Fibroblast of lung (primary cell): ENCODE measurements at regions not wholly inside any gene's neighbourhood (a gene's known extent, or its start where the extent isn't known, plus 50 kb on each side); places are given as distances from the start of the nearest gene placed in this dataset.

ENCODE experiments used
- DNase-seq, 2 donors: peaks; one replicate each; pipeline versions ENCODE4 v3.0.0 to v3.0.0-alpha.2; 2010; ENCODE audit warnings: low read depth in 2 of 2
- H2AFZ ChIP-seq: 2 replicates; pipeline ENCODE4 v1.5.1; 2012; ENCODE audit warnings: low read length, control low read depth, inconsistent platforms
- H3K27ac ChIP-seq: 2 replicates; pipeline ENCODE4 v1.5.1; 2011; ENCODE audit warnings: low read length, control low read depth; ENCODE audit not compliant: insufficient read depth
- H3K27me3 ChIP-seq: 2 replicates; pipeline ENCODE4 v1.5.1; 2011; ENCODE audit warnings: mild to moderate bottlenecking, low read length; ENCODE audit not compliant: control insufficient read depth, insufficient read depth
- H3K36me3 ChIP-seq: 2 replicates; pipeline ENCODE4 v1.5.1; 2011; ENCODE audit warnings: low read length; ENCODE audit not compliant: control insufficient read depth, insufficient read depth
- H3K4me1 ChIP-seq: 2 replicates; pipeline ENCODE4 v1.5.1; 2011; ENCODE audit warnings: low read length; ENCODE audit not compliant: control insufficient read depth, insufficient read depth; ENCODE audit errors: extremely low read depth
- H3K4me2 ChIP-seq: 2 replicates; pipeline ENCODE4 v1.5.1; 2011; ENCODE audit warnings: low read length, control low read depth; ENCODE audit not compliant: insufficient read depth; ENCODE audit errors: extremely low read depth
- H3K4me3 ChIP-seq, 4 experiments: fragments of 200-600 bp in 1 of 4; sonication (generic) in 1 of 4; replicated peaks in 1 of 4; 2 replicates each; pipeline ENCODE4 v1.5.1; 2011 to 2016; ENCODE audit warnings: low read length in 4 of 4, low read depth in 3 of 4, mild to moderate bottlenecking in 3 of 4, control low read depth in 2 of 4, inconsistent platforms in 1 of 4, mixed read lengths in 1 of 4; ENCODE audit not compliant: insufficient read depth in 1 of 4; ENCODE audit errors: control extremely low read depth in 1 of 4
- H3K79me2 ChIP-seq: 2 replicates; pipeline ENCODE4 v1.5.1; 2012; ENCODE audit warnings: mild to moderate bottlenecking, low read length, inconsistent platforms; ENCODE audit not compliant: control insufficient read depth, insufficient read depth
- H3K9ac ChIP-seq: 2 replicates; pipeline ENCODE4 v1.5.1; 2011; ENCODE audit warnings: mild to moderate bottlenecking, low read length, control low read depth; ENCODE audit not compliant: insufficient read depth
- H3K9me3 ChIP-seq: 2 replicates; pipeline ENCODE4 v1.5.1; 2012; ENCODE audit warnings: low read depth, low read length; ENCODE audit not compliant: control insufficient read depth, insufficient read depth
- H4K20me1 ChIP-seq: 2 replicates; pipeline ENCODE4 v1.5.1; 2011; ENCODE audit warnings: low read length; ENCODE audit not compliant: control insufficient read depth, insufficient read depth; ENCODE audit errors: extremely low read depth
- EZH2 ChIP-seq: IDR thresholded peaks from 2 replicates; pipeline ENCODE4 v1.5.1; 2012; ENCODE audit warnings: low read length, control low read depth, mild to moderate bottlenecking; ENCODE audit errors: missing control alignments
- TF ChIP-seq, protein P1 (sequence below), 2 donors: IDR thresholded peaks in 1 of 2; conservative IDR thresholded peaks in 1 of 2; 1 replicate in 1 of 2; 2 replicates in 1 of 2; pipeline ENCODE4 v1.5.1; 2011 to 2012; ENCODE audit warnings: low read length in 2 of 2, control low read depth in 1 of 2, inconsistent platforms in 1 of 2, low read depth in 1 of 2, mild to moderate bottlenecking in 1 of 2

DNA sequence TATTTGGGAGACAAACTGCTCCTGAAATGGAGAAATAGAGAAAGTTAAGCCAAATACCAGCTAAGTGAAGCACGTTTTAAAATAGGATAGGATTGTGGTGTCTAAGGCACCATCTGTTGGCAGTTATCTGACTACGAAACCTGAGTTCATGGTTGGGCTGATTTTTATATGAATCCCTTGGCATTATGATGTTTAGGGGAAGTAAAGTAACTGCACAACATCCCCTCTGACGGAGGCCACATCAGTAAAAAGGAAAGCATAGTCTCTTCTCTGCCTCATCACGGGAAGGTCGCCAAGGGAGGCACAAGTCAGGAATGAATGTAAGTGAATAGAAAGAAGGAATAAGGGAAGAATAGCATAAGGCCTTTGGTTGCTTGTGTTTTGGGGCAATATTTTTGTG lies 128.0 kb downstream of the PRRX1 start:
- no peak overlapping the region for H2AFZ ChIP-seq
- H3K79me2 ChIP-seq, result no peaks in the 10 kb centered on the region
- no peaks in the 10 kb centered on the region for H3K36me3 ChIP-seq
- H3K27me3 ChIP-seq, result no peaks in the 10 kb centered on the region
- H3K27ac ChIP-seq, result no peak overlapping the region
- H3K4me1 ChIP-seq, result no peaks in the 10 kb centered on the region
- no peaks in the 10 kb centered on the region for H3K9me3 ChIP-seq
- DNase-seq, result no peak
- no peak overlapping the region for H3K4me3 ChIP-seq
- TF ChIP-seq, protein P1, sequence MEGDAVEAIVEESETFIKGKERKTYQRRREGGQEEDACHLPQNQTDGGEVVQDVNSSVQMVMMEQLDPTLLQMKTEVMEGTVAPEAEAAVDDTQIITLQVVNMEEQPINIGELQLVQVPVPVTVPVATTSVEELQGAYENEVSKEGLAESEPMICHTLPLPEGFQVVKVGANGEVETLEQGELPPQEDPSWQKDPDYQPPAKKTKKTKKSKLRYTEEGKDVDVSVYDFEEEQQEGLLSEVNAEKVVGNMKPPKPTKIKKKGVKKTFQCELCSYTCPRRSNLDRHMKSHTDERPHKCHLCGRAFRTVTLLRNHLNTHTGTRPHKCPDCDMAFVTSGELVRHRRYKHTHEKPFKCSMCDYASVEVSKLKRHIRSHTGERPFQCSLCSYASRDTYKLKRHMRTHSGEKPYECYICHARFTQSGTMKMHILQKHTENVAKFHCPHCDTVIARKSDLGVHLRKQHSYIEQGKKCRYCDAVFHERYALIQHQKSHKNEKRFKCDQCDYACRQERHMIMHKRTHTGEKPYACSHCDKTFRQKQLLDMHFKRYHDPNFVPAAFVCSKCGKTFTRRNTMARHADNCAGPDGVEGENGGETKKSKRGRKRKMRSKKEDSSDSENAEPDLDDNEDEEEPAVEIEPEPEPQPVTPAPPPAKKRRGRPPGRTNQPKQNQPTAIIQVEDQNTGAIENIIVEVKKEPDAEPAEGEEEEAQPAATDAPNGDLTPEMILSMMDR (conservative IDR thresholded peaks at IDR 0.05 in 1 of 2, IDR thresholded peaks at IDR 0.05 in 1 of 2; ENCODE audit: low read depth in 1 of 2, low read length in 2 of 2), result no peak
- TF ChIP-seq EZH2, result no peak
- no peaks in the 10 kb centered on the region for H4K20me1 ChIP-seq
- no peak overlapping the region for H3K4me2 ChIP-seq
- H3K9ac ChIP-seq, result no peak overlapping the region

DNA sequence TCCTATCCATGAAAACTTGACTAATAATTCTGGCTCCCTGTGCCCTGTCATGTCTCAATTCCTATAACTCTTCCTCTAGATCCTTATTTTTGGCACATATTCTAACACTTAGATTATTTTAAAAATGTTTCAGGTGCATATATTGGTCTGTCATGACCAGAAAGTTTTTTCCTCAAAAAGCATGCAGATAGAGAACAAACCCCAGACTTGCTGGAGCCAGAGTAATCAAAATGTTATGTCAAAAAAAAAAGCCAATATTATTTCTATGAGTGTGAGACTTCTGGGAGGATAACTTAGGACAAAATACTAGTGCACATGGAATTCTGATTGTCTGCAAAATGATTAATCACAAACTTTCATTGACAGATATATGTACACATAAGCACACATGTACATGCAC lies 135.1 kb upstream of the MROH9 start:
- DNase-seq, result no peak
- Histone ChIP-seq H3K9me3 (no peaks in the 10 kb centered on the region), H3K9ac (no peak overlapping the region), H3K4me3 (no peak overlapping the region), H2AFZ (no peak overlapping the region), H3K4me1 (no peaks in the 10 kb centered on the region), H3K27ac (no peak overlapping the region), H3K27me3 (no peaks in the 10 kb centered on the region), H3K36me3 (no peaks in the 10 kb centered on the region), H4K20me1 (no peaks in the 10 kb centered on the region), H3K4me2 (no peak overlapping the region), H3K79me2 (no peaks in the 10 kb centered on the region)
- TF ChIP-seq, protein P1 (conservative IDR thresholded peaks at IDR 0.05 in 1 of 2, IDR thresholded peaks at IDR 0.05 in 1 of 2; ENCODE audit: low read depth in 1 of 2, low read length in 2 of 2), result no peak
- no peak for TF ChIP-seq EZH2

DNA sequence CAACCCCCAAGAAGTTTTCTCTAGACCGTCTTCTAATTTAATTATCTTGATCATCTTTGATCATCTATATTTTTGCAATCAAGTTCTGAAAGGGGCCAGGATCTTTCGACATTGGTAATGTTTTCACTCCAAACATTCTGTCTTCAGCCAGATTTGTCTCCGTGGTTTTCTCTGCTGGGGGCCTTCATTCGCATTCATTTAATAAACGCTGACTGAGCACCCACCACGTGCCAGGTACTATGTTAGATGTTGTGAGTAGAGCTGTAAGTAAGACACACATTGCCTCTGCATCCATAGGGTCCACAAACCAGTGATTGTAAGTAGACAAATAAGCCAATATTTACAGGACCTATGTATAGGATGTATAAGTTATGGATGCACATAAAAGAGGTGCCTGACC lies 134.5 kb upstream of the MROH9 start:
- H3K79me2 ChIP-seq, result no peaks in the 10 kb centered on the region
- no peak overlapping the region for H2AFZ ChIP-seq
- TF ChIP-seq, protein P1 (conservative IDR thresholded peaks at IDR 0.05 in 1 of 2, IDR thresholded peaks at IDR 0.05 in 1 of 2; ENCODE audit: low read depth in 1 of 2, low read length in 2 of 2), result no peak
- no peak for TF ChIP-seq EZH2
- no peak for DNase-seq
- H3K27me3 ChIP-seq, result no peaks in the 10 kb centered on the region
- no peaks in the 10 kb centered on the region for H3K9me3 ChIP-seq
- no peak overlapping the region for H3K9ac ChIP-seq
- no peaks in the 10 kb centered on the region for H4K20me1 ChIP-seq
- H3K27ac ChIP-seq, result no peak overlapping the region
- H3K4me2 ChIP-seq, result no peak overlapping the region
- no peak overlapping the region for H3K4me3 ChIP-seq
- no peaks in the 10 kb centered on the region for H3K36me3 ChIP-seq
- H3K4me1 ChIP-seq, result peaks cover 3% of the 10 kb centered on the region
